Stimulated activated naive B cell treated with anti-CD40 and anti-IgM and Interleukin-4, amounts not matched to agents 10 μg/mL and 1 μg/mL and 100 μg/mL, for 72 hours (primary cell): ENCODE measurements at regions not wholly inside any gene's neighbourhood (a gene's known extent, or its start where the extent isn't known, plus 50 kb on each side); places are given as distances from the start of the nearest gene placed in this dataset.
"Not testable (repeated sequence)": the region's sequence is repeated elsewhere in the genome, so short reads cannot be mapped to it uniquely, and the experiment has no call there.

ENCODE experiments used
- ATAC-seq, 2 donors: fragments of 150-1000 bp; cut with Tn5 transposase; replicated peaks; 2 replicates each; pipeline ENCODE4 v1.10.0; 2021; ENCODE audit warnings: moderate library complexity in 1 of 2
- DNase-seq: peaks from one replicate; pipeline ENCODE4 v3.0.0; 2021
- H3K27ac Mint-ChIP-seq: one replicate; pipeline ENCODE4 v1.8.0; 2022; ENCODE audit warnings: mild to moderate bottlenecking, mixed read lengths
- H3K27me3 Mint-ChIP-seq, 2 donors: one replicate each; pipeline ENCODE4 v1.8.0; 2022; ENCODE audit warnings: mixed read lengths in 2 of 2
- H3K36me3 Mint-ChIP-seq, 2 donors: one replicate each; pipeline ENCODE4 v1.8.0; 2022; ENCODE audit warnings: mixed read lengths in 2 of 2, mild to moderate bottlenecking in 1 of 2
- H3K4me1 Mint-ChIP-seq, 2 donors: one replicate each; pipeline ENCODE4 v1.8.0; 2022; ENCODE audit warnings: mixed read lengths in 2 of 2, mild to moderate bottlenecking in 1 of 2
- H3K4me3 Mint-ChIP-seq, 2 donors: one replicate each; pipeline ENCODE4 v1.8.0; 2022; ENCODE audit warnings: mild to moderate bottlenecking in 2 of 2, mixed read lengths in 2 of 2, moderate library complexity in 1 of 2
- H3K9me3 Mint-ChIP-seq, 2 donors: one replicate each; pipeline ENCODE4 v1.8.0; 2022; ENCODE audit warnings: mixed read lengths in 2 of 2, mild to moderate bottlenecking in 1 of 2

DNA sequence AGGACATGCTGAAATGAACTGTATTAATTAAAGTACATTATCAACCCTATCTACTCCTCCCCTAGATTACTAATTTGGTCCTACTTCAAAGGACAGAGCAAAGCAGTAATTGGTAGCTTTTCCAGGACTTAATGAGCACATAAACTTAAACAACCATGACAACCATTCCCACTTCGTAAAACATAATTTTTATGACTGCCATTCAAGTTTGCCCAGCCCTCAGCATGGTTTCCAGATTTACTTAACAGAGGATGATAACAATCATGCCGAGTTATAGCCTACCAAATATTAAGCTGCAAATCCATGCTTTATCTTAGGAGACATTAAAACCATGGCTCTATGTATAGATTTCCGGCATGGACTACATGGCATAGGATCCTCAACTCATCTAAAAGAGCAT lies 401.1 kb upstream of the CHAC2 start:
- Mint-ChIP-seq H3K9me3 (peaks cover 3 to 4% of the 10 kb centered on the region in 2 donors), H3K27ac (no peak overlapping the region), H3K4me1 (no peaks in the 10 kb centered on the region), H3K4me3 (no peak overlapping the region), H3K27me3 (no peaks in the 10 kb centered on the region), H3K36me3 (no peaks in the 10 kb centered on the region)
- no peak for ATAC-seq
- no peak for DNase-seq

- Mint-ChIP-seq H3K36me3 (no peaks in the 10 kb centered on the region), H3K4me3 (no peak overlapping the region)
- DNase-seq: no peak
These were observed 404.7 kb upstream of the CHAC2 start for GRCh38 chr2:53362934-53363333.

GRCh38 chr2:53356291-53356905 lies 411.2 kb upstream of the CHAC2 start:
- ATAC-seq: no peak
- Mint-ChIP-seq H3K36me3 (no peaks in the 10 kb centered on the region), H3K4me3 (no peak overlapping the region), H3K27me3 (no peaks in the 10 kb centered on the region), H3K4me1 (no peaks in the 10 kb centered on the region), H3K27ac (no peak overlapping the region), H3K9me3 (peaks cover 9 to 16% of the 10 kb centered on the region in 2 donors)
- DNase-seq: no peak

More at GRCh38 chr2:53362934-53363333, 404.7 kb upstream of the CHAC2 start:
- H3K9me3 Mint-ChIP-seq: peaks cover 4 to 8% of the 10 kb centered on the region in 2 donors
- no peaks in the 10 kb centered on the region for H3K27me3 Mint-ChIP-seq
- no peak for ATAC-seq
- H3K4me1 Mint-ChIP-seq: no peaks in the 10 kb centered on the region
- no peak overlapping the region for H3K27ac Mint-ChIP-seq

DNA sequence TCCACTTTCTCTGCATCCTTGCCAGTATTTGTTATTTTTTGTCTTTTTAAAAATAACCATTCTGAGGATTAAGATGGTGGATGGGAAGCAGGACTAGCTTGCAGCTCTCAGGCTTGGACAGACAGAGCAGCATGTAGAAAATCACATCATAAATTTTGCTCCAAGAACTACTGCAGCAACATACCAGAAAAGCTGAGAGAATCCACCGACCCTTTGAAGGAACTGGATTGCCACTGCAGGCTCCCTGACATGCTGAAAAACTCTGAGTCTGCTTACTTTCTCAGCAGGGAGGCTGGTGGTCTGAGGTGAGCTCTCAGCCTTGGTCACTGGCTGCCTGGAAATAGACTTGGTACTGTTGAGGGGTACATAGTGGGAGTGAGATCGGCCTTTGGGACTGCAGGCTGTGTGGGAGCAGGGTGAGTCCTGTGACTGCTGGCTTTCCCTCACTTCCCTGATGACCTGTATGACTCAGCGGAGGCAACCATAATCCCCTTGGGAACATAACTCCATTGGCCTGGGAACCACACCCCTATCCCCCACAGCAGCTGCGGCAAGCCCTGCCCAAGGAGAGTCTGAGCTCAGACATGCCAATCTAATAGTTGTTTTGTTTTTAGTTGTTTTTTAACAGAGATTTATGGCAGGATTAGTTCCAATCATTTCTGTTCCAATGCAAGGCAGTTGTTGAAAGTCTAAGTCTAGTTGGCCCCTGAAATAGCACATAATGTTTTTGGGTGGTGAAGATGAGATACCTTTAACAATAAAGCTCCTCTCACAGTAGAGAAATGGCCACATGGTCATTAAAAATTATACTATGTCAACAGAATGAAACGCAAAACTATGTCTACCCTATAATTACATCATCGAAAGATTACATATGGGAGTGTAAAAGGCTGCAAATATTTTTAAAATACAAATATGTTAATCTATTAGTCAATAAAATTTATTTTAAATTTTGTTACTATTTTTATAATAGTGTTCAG lies 414.2 kb upstream of the CHAC2 start:
- no peak overlapping the region for H3K4me3 Mint-ChIP-seq
- ATAC-seq: no peak
- H3K27ac Mint-ChIP-seq: no peak overlapping the region
- H3K36me3 Mint-ChIP-seq: no peaks in the 10 kb centered on the region
- no peaks in the 10 kb centered on the region for H3K4me1 Mint-ChIP-seq
- peaks cover 9 to 11% of the 10 kb centered on the region in 2 donors for H3K9me3 Mint-ChIP-seq
- H3K27me3 Mint-ChIP-seq: no peaks in the 10 kb centered on the region
- DNase-seq: no peak

DNA sequence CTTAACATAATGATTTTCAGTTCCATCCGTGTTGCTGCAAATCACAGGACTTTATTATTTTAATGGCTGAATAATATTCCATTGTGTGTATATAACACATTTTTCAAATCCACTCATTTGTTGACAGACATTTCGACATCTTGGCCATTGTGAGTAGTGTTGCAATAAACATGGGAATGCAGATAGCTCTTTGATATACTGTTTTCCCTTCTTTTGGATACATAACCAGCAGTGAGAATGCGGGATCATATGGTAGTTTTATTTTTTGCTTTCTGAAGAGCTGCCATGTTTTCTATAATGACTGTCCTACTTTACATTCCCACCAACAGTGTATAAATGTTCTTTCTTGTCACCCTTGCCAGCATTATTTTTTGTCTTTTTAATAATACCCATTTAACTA lies 420.3 kb upstream of the CHAC2 start:
- H3K4me1 Mint-ChIP-seq: no peaks in the 10 kb centered on the region
- no peaks in the 10 kb centered on the region for H3K9me3 Mint-ChIP-seq
- ATAC-seq: no peak
- H3K4me3 Mint-ChIP-seq: no peak overlapping the region
- H3K36me3 Mint-ChIP-seq: no peaks in the 10 kb centered on the region
- no peaks in the 10 kb centered on the region for H3K27me3 Mint-ChIP-seq
- H3K27ac Mint-ChIP-seq: no peak overlapping the region
- DNase-seq: no peak

DNA sequence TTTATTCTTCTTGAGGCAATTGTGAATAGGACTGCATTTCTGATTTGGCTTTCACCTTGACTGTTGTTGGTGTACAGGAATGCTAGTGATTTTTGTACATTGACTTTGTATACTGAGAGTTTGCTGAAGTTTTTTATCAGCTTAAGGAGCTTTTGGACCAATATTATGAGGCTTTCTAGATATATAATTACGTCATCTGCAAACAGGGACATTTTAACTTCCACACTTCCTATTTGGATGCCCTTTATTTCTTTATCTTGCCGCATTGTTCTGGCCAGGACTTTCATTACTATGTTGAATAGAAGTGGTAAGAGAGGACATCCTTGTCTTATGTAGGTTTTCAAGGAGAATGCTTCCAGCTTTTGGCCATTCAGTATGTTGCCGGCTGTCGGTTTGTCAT lies 425.4 kb upstream of the CHAC2 start:
- H3K27ac Mint-ChIP-seq: no peak overlapping the region
- H3K27me3 Mint-ChIP-seq: no peaks in the 10 kb centered on the region
- no peaks in the 10 kb centered on the region for H3K36me3 Mint-ChIP-seq
- DNase-seq: no peak
- no peaks in the 10 kb centered on the region for H3K9me3 Mint-ChIP-seq
- no peak overlapping the region for H3K4me3 Mint-ChIP-seq
- no peaks in the 10 kb centered on the region for H3K4me1 Mint-ChIP-seq
- no peak for ATAC-seq

GRCh38 chr2:53334610-53335009 lies 433.0 kb upstream of the CHAC2 start:
- Mint-ChIP-seq H3K4me1 (no peaks in the 10 kb centered on the region), H3K27ac (no peak overlapping the region), H3K4me3 (no peak overlapping the region), H3K27me3 (peaks cover 0 to 3% of the 10 kb centered on the region in 2 donors), H3K36me3 (no peaks in the 10 kb centered on the region), H3K9me3 (peaks cover 0 to 2% of the 10 kb centered on the region in 2 donors)
- DNase-seq (no peak), ATAC-seq (no peak)

GRCh38 chr2:53331667-53332066 lies 435.9 kb upstream of the CHAC2 start:
- no peak overlapping the region for H3K27ac Mint-ChIP-seq
- H3K9me3 Mint-ChIP-seq: peaks cover 0 to 2% of the 10 kb centered on the region in 2 donors

GRCh38 chr2:53317861-53318260 lies 449.7 kb upstream of the CHAC2 start:
- no peaks in the 10 kb centered on the region for H3K36me3 Mint-ChIP-seq
- no peak for ATAC-seq
- H3K27ac Mint-ChIP-seq: no peak overlapping the region
- no peaks in the 10 kb centered on the region for H3K9me3 Mint-ChIP-seq
- DNase-seq: no peak
- no peaks in the 10 kb centered on the region for H3K4me1 Mint-ChIP-seq
- H3K27me3 Mint-ChIP-seq: no peaks in the 10 kb centered on the region
- H3K4me3 Mint-ChIP-seq: no peak overlapping the region

More at GRCh38 chr2:53331667-53332066, 435.9 kb upstream of the CHAC2 start:
- no peak overlapping the region for H3K4me3 Mint-ChIP-seq
- H3K36me3 Mint-ChIP-seq: no peaks in the 10 kb centered on the region
- H3K27me3 Mint-ChIP-seq: peaks cover 0 to 8% of the 10 kb centered on the region in 2 donors
- no peaks in the 10 kb centered on the region for H3K4me1 Mint-ChIP-seq
- ATAC-seq (no peak), DNase-seq (no peak)

- no peaks in the 10 kb centered on the region for H3K4me1 Mint-ChIP-seq
- ATAC-seq: no peak
- H3K9me3 Mint-ChIP-seq: peaks cover 0 to 2% of the 10 kb centered on the region in 2 donors
- H3K27me3 Mint-ChIP-seq: no peaks in the 10 kb centered on the region
- no peak overlapping the region for H3K27ac Mint-ChIP-seq
- H3K36me3 Mint-ChIP-seq: no peaks in the 10 kb centered on the region
- H3K4me3 Mint-ChIP-seq: no peak overlapping the region
- no peak for DNase-seq
These were observed 452.5 kb upstream of the CHAC2 start for GRCh38 chr2:53315149-53315548.

- Mint-ChIP-seq H3K27me3 (no peaks in the 10 kb centered on the region), H3K9me3 (peaks cover 0 to 2% of the 10 kb centered on the region in 2 donors), H3K4me3 (no peak overlapping the region), H3K4me1 (no peaks in the 10 kb centered on the region), H3K36me3 (no peaks in the 10 kb centered on the region), H3K27ac (no peak overlapping the region)
- no peak for ATAC-seq
- no peak for DNase-seq
These were observed 452.9 kb upstream of the CHAC2 start for GRCh38 chr2:53314718-53315117.

GRCh38 chr2:53313644-53314043 lies 454.0 kb upstream of the CHAC2 start:
- H3K27ac Mint-ChIP-seq, H3K9me3 Mint-ChIP-seq, H3K27me3 Mint-ChIP-seq, H3K4me1 Mint-ChIP-seq, H3K4me3 Mint-ChIP-seq, DNase-seq, H3K36me3 Mint-ChIP-seq, ATAC-seq: not testable (repeated sequence)

DNA sequence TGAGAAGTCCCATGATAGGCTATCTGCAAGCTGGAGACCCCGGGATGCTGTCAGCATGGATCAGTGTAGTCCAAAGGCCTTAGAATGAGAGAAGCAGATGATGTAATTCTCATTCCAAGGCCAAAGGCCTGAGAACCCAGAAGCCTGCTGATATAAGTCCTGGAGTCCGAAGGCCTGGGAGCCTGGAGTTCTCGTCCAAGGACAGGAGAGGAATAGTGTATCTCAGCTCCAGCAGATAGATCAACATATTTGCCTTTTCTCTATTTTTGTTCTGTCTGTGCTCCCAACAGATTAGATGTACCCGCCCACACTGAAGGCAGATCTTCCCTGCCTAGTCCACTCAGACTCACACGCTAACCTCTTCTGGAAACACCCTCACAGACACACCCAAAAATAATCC lies 454.9 kb upstream of the CHAC2 start:
- no peaks in the 10 kb centered on the region for H3K27me3 Mint-ChIP-seq
- H3K36me3 Mint-ChIP-seq: no peaks in the 10 kb centered on the region
- H3K4me3 Mint-ChIP-seq: no peak overlapping the region
- no peak for DNase-seq
- H3K4me1 Mint-ChIP-seq: no peaks in the 10 kb centered on the region
- H3K27ac Mint-ChIP-seq: no peak overlapping the region
- no peak for ATAC-seq
- peaks cover 0 to 2% of the 10 kb centered on the region in 2 donors for H3K9me3 Mint-ChIP-seq

GRCh38 chr2:53312181-53312580 lies 455.4 kb upstream of the CHAC2 start:
- Mint-ChIP-seq H3K9me3 (peaks cover 0 to 2% of the 10 kb centered on the region in 2 donors), H3K4me1 (no peaks in the 10 kb centered on the region), H3K27me3 (no peaks in the 10 kb centered on the region), H3K36me3 (no peaks in the 10 kb centered on the region), H3K27ac (no peak overlapping the region), H3K4me3 (no peak overlapping the region)
- ATAC-seq (no peak), DNase-seq (no peak)

GRCh38 chr2:53303012-53303578 lies 464.5 kb upstream of the CHAC2 start:
- no peaks in the 10 kb centered on the region for H3K27me3 Mint-ChIP-seq
- no peak for DNase-seq
- no peak overlapping the region for H3K27ac Mint-ChIP-seq
- no peaks in the 10 kb centered on the region for H3K4me1 Mint-ChIP-seq
- ATAC-seq: no peak
- peaks cover 0 to 3% of the 10 kb centered on the region in 2 donors for H3K9me3 Mint-ChIP-seq
- no peak overlapping the region for H3K4me3 Mint-ChIP-seq
- H3K36me3 Mint-ChIP-seq: no peaks in the 10 kb centered on the region
